ENCODE measurements at regions not wholly inside any gene's neighbourhood (a gene's known extent, or its start where the extent isn't known, plus 50 kb on each side); places are given as distances from the start of the nearest gene placed in this dataset.

GRCh38 chr5:30267026-30267425 lies 926.5 kb upstream of the CDH6 start:
- no peak for TF ChIP-seq CTCF (IDR thresholded peaks at IDR 0.05; ENCODE audit: control extremely low read depth in 1 of 3, insufficient read depth in 1 of 3, low read depth in 1 of 3, low read length in 3 of 3)
- TF ChIP-seq POLR2A (IDR thresholded peaks at IDR 0.05; ENCODE audit: control extremely low read depth in 1 of 2, low read depth in 2 of 2, low read length in 2 of 2) = no peak
- TF ChIP-seq YY1 (IDR thresholded peaks at IDR 0.05; ENCODE audit: low read depth, low read length) = no peak
- TF ChIP-seq GABPA (IDR thresholded peaks at IDR 0.05; ENCODE audit: borderline replicate concordance, insufficient read depth, low read length) = no peak
- TF ChIP-seq RAD21 (IDR thresholded peaks at IDR 0.05 in 1 of 2, conservative IDR thresholded peaks at IDR 0.05 in 1 of 2; ENCODE audit: low read depth in 2 of 2, low read length in 2 of 2) = no peak
- TF ChIP-seq KDM1A (IDR thresholded peaks at IDR 0.05; ENCODE audit: borderline replicate concordance, low read length) = no peak
- TF ChIP-seq CEBPB (IDR thresholded peaks at IDR 0.05; ENCODE audit: low read depth, low read length) = no peak

Data from H1 (cell line).